ENCODE measurements at regions not wholly inside any gene's neighbourhood (a gene's known extent, or its start where the extent isn't known, plus 50 kb on each side); places are given as distances from the start of the nearest gene placed in this dataset.

- H3K9me3 Mint-ChIP-seq = no peaks in the 10 kb centered on the region
- ATAC-seq (ENCODE audit: low read depth) (no peak), DNase-seq (no peak)
- H3K27me3 Mint-ChIP-seq = peaks cover 2% of the 10 kb centered on the region
- H3K36me3 Mint-ChIP-seq = no peaks in the 10 kb centered on the region
- POLR2A ChIA-PET = no interaction called here
- no peaks in the 10 kb centered on the region for H3K4me1 Mint-ChIP-seq
- no peak overlapping the region for H3K27ac Mint-ChIP-seq
- no peak overlapping the region for H3K4me3 Mint-ChIP-seq
These were observed 145.4 kb upstream of the RAD23B start for GRCh38 chr9:107137495-107138202.

GRCh38 chr9:107138261-107138992 is 144.7 kb upstream of the RAD23B start:
- Mint-ChIP-seq H3K4me1 (no peaks in the 10 kb centered on the region), H3K9me3 (no peaks in the 10 kb centered on the region), H3K4me3 (no peak overlapping the region), H3K27me3 (peaks cover 2% of the 10 kb centered on the region), H3K27ac (no peak overlapping the region), H3K36me3 (no peaks in the 10 kb centered on the region)
- POLR2A ChIA-PET = interaction anchor here (0.5 kb wide), 1 partner anchor 440 kb away, joined by 4 read pairs; no protein-coding TSS in a partner anchor
- ATAC-seq (ENCODE audit: low read depth) = no peak
- no peak for DNase-seq

DNA sequence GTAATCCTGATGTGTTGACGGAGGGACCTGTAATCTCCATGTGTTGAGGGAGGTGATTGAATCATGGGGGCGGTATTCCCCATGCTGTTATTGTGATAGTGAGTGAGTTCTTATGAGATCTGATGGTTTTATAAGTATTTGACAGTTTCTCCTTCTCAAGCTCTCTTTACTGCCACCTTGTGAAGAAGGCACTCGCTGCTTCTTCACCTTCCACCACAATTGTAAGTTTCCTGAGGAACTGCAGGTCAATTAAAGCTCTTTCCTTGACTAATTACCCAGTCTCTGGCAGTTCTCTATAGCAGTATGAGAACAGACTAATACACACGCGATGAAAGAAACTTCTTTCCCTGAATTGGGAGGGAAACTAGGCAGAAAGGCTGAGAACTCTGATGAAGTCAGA is 141.1 kb upstream of the RAD23B start:
- H3K4me1 Mint-ChIP-seq = no peaks in the 10 kb centered on the region
- H3K9me3 Mint-ChIP-seq = no peaks in the 10 kb centered on the region
- POLR2A ChIA-PET = no interaction called here

DNA sequence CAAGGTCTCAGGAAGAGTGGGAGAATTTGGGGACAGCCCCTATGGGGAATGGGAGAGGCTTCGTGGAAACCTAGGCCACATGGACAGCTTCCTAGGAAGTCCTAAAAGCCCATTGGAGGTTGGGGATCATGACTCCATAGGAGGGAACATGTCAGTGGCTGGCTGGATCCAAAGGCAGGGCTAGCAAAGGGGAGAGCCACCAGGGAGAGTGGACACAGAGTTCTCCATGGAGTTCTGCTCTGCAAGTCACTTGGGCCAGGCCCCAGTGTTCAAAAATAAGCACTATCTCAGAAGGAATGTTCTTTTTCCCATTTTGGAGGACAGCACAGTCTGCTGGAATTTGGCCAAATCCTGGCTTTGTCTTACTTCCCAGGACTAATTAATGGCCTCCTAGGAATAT is 140.6 kb upstream of the RAD23B start:
- H3K27me3 Mint-ChIP-seq = peaks cover 7% of the 10 kb centered on the region
- H3K27ac Mint-ChIP-seq = no peak overlapping the region
- H3K4me3 Mint-ChIP-seq = no peak overlapping the region
- no peaks in the 10 kb centered on the region for H3K4me1 Mint-ChIP-seq
- POLR2A ChIA-PET = no interaction called here
- no peak for ATAC-seq (ENCODE audit: low read depth)
- no peak for DNase-seq
- H3K36me3 Mint-ChIP-seq = no peaks in the 10 kb centered on the region
- H3K9me3 Mint-ChIP-seq = no peaks in the 10 kb centered on the region

More for the DNA sequence above, 141.1 kb upstream of the RAD23B start:
- no peak for ATAC-seq (ENCODE audit: low read depth)
- H3K27ac Mint-ChIP-seq = no peak overlapping the region
- H3K27me3 Mint-ChIP-seq = peaks cover 7% of the 10 kb centered on the region
- H3K4me3 Mint-ChIP-seq = no peak overlapping the region
- H3K36me3 Mint-ChIP-seq = no peaks in the 10 kb centered on the region
- DNase-seq = no peak

GRCh38 chr9:107142896-107143603 is 140.0 kb upstream of the RAD23B start:
- Mint-ChIP-seq H3K27me3 (peaks cover 10% of the 10 kb centered on the region), H3K4me1 (no peaks in the 10 kb centered on the region), H3K4me3 (no peak overlapping the region), H3K27ac (no peak overlapping the region), H3K36me3 (no peaks in the 10 kb centered on the region), H3K9me3 (no peaks in the 10 kb centered on the region)
- POLR2A ChIA-PET = no interaction called here
- DNase-seq (no peak), ATAC-seq (ENCODE audit: low read depth) (no peak)

DNA sequence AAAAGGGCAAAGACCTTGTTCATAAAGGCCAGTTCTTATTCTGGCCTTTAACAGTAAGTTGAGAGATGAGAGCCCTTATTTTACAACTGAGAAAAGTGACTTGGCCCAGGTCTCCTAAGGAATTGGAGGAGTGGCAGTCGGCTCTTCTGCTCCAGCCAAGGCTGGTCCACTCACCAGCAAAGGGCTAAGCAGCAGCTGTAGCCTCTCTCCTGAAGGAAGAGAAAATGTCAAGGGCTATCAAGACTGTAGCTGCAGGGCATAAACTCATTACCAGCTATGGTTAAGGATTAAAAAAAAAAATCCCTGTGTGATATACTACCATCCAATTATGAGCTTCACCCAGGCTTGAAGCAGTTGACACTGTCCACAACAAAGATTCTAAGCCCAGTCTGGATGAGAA is 138.6 kb upstream of the RAD23B start:
- POLR2A ChIA-PET = no interaction called here
- Mint-ChIP-seq H3K27me3 (peaks cover 11% of the 10 kb centered on the region), H3K4me3 (no peak overlapping the region), H3K9me3 (no peaks in the 10 kb centered on the region), H3K4me1 (no peaks in the 10 kb centered on the region), H3K27ac (no peak overlapping the region), H3K36me3 (no peaks in the 10 kb centered on the region)
- DNase-seq (no peak), ATAC-seq (ENCODE audit: low read depth) (no peak)

DNA sequence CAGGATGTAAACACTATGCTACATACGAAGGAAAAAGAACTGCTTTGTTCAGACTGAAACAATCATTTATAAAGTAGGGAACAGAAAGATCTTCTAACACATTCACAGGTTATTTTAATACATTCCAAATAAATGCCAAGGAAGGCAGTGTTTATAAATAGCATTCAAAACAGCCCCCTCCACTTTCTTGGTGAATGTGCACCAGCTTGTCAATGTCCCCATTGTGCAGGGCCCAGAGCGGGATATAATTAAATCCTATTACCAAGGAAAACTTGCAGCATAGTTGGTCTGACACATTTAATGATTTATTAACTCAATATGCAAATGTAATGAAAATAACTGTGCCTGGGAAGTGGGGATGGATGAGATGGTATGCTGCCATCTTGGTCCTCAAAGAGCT is 135.9 kb upstream of the RAD23B start:
- ATAC-seq (ENCODE audit: low read depth) (no peak), DNase-seq (no peak)
- Mint-ChIP-seq H3K36me3 (no peaks in the 10 kb centered on the region), H3K27ac (no peak overlapping the region), H3K27me3 (peaks cover 9% of the 10 kb centered on the region), H3K4me1 (no peaks in the 10 kb centered on the region), H3K4me3 (no peak overlapping the region), H3K9me3 (peaks cover 1% of the 10 kb centered on the region)
- POLR2A ChIA-PET = no interaction called here

GRCh38 chr9:107148216-107148615 is 134.9 kb upstream of the RAD23B start:
- peaks cover 9% of the 10 kb centered on the region for H3K27me3 Mint-ChIP-seq
- peaks cover 1% of the 10 kb centered on the region for H3K9me3 Mint-ChIP-seq
- DNase-seq = no peak
- H3K4me1 Mint-ChIP-seq = no peaks in the 10 kb centered on the region
- no peaks in the 10 kb centered on the region for H3K36me3 Mint-ChIP-seq
- ATAC-seq (ENCODE audit: low read depth) = no peak
- POLR2A ChIA-PET = no interaction called here
- H3K4me3 Mint-ChIP-seq = no peak overlapping the region
- H3K27ac Mint-ChIP-seq = no peak overlapping the region

GRCh38 chr9:107149756-107150155 is 133.3 kb upstream of the RAD23B start:
- H3K4me3 Mint-ChIP-seq = no peak overlapping the region
- peaks cover 9% of the 10 kb centered on the region for H3K27me3 Mint-ChIP-seq
- no peaks in the 10 kb centered on the region for H3K36me3 Mint-ChIP-seq
- no peak for DNase-seq
- POLR2A ChIA-PET = no interaction called here
- H3K9me3 Mint-ChIP-seq = peaks cover 1% of the 10 kb centered on the region
- H3K27ac Mint-ChIP-seq = no peak overlapping the region
- H3K4me1 Mint-ChIP-seq = no peaks in the 10 kb centered on the region
- ATAC-seq (ENCODE audit: low read depth) = no peak

DNA sequence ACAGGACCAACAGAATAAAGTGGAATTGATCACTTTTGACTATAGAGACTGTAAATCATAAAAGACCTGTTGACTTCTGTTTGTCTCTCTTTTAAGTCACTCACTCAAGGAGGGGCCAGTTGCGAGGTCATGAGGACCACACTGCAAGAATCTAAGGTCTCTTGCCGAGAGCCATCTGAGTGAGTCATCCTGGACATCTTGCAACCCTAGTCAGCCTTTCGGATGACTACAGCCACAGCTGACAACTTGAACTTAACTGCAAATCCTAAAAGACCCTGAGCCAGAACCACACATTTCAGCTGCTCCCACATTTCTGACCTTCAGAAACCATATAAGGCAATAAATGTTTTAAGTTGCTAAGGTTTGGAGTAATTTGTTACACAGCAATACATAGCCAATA is 129.7 kb upstream of the RAD23B start:
- no peak overlapping the region for H3K27ac Mint-ChIP-seq
- POLR2A ChIA-PET = no interaction called here
- H3K36me3 Mint-ChIP-seq = no peaks in the 10 kb centered on the region
- H3K27me3 Mint-ChIP-seq = peaks cover 5% of the 10 kb centered on the region
- no peak overlapping the region for H3K4me3 Mint-ChIP-seq
- ATAC-seq (ENCODE audit: low read depth) (no peak), DNase-seq (no peak)
- no peaks in the 10 kb centered on the region for H3K4me1 Mint-ChIP-seq
- H3K9me3 Mint-ChIP-seq = peaks cover 1% of the 10 kb centered on the region

GRCh38 chr9:107154291-107154690 is 128.8 kb upstream of the RAD23B start:
- H3K4me3 Mint-ChIP-seq = no peak overlapping the region
- DNase-seq (no peak), ATAC-seq (ENCODE audit: low read depth) (no peak)
- peaks cover 1% of the 10 kb centered on the region for H3K9me3 Mint-ChIP-seq
- no peak overlapping the region for H3K27ac Mint-ChIP-seq
- peaks cover 5% of the 10 kb centered on the region for H3K27me3 Mint-ChIP-seq
- POLR2A ChIA-PET = no interaction called here
- no peaks in the 10 kb centered on the region for H3K36me3 Mint-ChIP-seq
- no peaks in the 10 kb centered on the region for H3K4me1 Mint-ChIP-seq

DNA sequence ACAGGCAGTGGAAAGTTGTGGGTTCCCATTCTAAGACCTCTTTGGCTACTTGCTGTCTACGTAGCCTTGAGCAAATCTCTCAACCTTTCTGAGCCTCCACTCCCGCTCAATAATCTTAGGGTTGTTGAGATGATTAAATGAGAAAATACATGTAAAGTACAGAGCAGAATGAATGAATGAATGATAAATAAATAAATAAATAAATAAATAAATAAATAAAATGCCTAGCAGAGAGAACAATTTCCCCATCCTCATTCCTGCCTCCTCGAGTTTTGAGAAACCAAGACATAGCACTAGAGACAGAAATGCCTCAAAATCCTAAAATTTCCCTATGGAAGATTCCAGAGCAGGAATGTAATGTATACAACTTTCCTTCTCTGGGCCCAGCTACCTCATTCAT is 128.3 kb upstream of the RAD23B start:
- Mint-ChIP-seq H3K4me3 (no peak overlapping the region), H3K27me3 (peaks cover 5% of the 10 kb centered on the region), H3K36me3 (no peaks in the 10 kb centered on the region), H3K27ac (no peak overlapping the region), H3K4me1 (no peaks in the 10 kb centered on the region), H3K9me3 (peaks cover 1% of the 10 kb centered on the region)
- no peak for ATAC-seq (ENCODE audit: low read depth)
- DNase-seq = no peak
- POLR2A ChIA-PET = no interaction called here

DNA sequence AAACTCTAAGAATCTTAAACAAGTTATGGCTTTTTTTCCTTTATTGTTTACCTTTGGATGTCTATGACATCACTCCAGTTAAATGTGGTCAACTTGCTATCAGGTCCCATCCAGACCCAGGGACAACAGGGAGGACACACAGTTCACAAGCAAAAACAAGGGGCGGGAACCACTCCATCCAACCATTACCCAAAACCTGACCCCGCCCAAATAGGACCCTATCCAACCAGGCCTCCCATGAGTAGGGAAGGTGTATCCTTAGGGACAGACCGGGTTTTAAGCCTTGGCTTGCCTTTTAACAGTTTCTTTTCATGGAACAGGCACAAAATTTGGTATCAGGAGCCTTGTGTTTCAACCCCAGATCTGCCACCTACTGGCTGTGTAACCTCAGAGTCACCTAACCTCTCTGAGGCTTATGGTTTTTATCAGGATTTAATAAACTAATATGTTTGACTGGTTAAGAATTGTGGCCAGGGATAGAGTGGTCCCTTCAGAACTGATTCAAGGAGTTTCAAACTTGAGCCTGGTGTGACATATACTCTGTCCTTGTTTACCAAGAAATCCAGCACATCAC is 127.7 kb upstream of the RAD23B start:
- Mint-ChIP-seq H3K9me3 (peaks cover 1% of the 10 kb centered on the region), H3K36me3 (no peaks in the 10 kb centered on the region), H3K4me1 (no peaks in the 10 kb centered on the region), H3K4me3 (no peak overlapping the region), H3K27me3 (peaks cover 5% of the 10 kb centered on the region), H3K27ac (no peak overlapping the region)
- ATAC-seq (ENCODE audit: low read depth) (no peak), DNase-seq (no peak)
- POLR2A ChIA-PET = no interaction called here

DNA sequence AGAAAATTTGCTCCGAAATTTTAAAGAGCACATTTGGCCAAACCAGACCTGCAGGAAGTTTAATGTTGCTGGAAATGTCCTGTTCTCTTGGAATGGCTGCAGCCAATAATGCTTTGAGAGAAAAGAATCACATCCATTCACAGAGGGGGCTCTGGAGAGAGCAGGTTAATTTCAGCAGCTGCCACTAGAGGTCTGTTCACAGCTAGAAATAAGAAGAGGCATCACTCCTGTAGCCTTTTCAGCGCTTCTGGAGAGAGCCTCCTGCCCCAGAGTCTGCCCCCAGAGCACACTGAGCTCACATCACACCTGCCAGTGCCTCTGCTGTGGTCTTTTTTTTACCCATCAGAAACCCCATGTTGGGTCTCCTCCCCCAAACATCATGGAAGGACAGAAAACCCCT is 124.8 kb upstream of the RAD23B start:
- POLR2A ChIA-PET = no interaction called here
- H3K36me3 Mint-ChIP-seq = no peaks in the 10 kb centered on the region

More for the DNA sequence above, 124.8 kb upstream of the RAD23B start:
- ATAC-seq (ENCODE audit: low read depth) = no peak
- no peaks in the 10 kb centered on the region for H3K9me3 Mint-ChIP-seq
- DNase-seq = no peak
- no peak overlapping the region for H3K4me3 Mint-ChIP-seq
- peaks cover 5% of the 10 kb centered on the region for H3K27me3 Mint-ChIP-seq
- no peaks in the 10 kb centered on the region for H3K4me1 Mint-ChIP-seq
- H3K27ac Mint-ChIP-seq = no peak overlapping the region

Measured in activated naive CD8-positive, alpha-beta T cell treated with anti-CD3 and anti-CD28 coated beads, Interleukin-2, amount 10 ng/mL, durations not matched to agents 7 days and 5 days (primary cell).